WTC11 (cell line): ENCODE measurements at regions not wholly inside any gene's neighbourhood (a gene's known extent, or its start where the extent isn't known, plus 50 kb on each side); places are given as distances from the start of the nearest gene placed in this dataset.

Source experiments
- ATAC-seq: fragments of 200-7000 bp; cut with Tn5 transposase; 2 replicates; pipeline ENCODE4 v1.10.0; 2021; ENCODE audit warnings: mild to moderate bottlenecking, moderate library complexity
- CTCF ChIA-PET: fragments of 300-600 bp; sonication (Branson Sonifier 250); formaldehyde crosslinking; loops from one replicate; lab custom pipeline; 2021; ENCODE audit warnings: antibody characterized with exemption; lab: Charles Lee
- POLR2A ChIA-PET: fragments of 350-600 bp; sonication (Branson Sonifier 250); formaldehyde crosslinking; loops from one replicate; lab custom pipeline; 2021; ENCODE audit warnings: antibody characterized with exemption; lab: Charles Lee
- DNase-seq: peaks from one replicate; pipeline ENCODE4 v3.0.0; 2021; ENCODE audit warnings: low spot score
- H3K27ac Mint-ChIP-seq: 2 replicates; pipeline ENCODE4 v1.8.0; 2021; ENCODE audit warnings: mixed read lengths
- H3K27me3 Mint-ChIP-seq: 2 replicates; pipeline ENCODE4 v1.8.0; 2021; ENCODE audit warnings: low read depth, mild to moderate bottlenecking, moderate library complexity, mixed read lengths
- H3K36me3 Mint-ChIP-seq: 2 replicates; pipeline ENCODE4 v1.8.0; 2021; ENCODE audit warnings: mixed read lengths
- H3K4me1 Mint-ChIP-seq: 2 replicates; pipeline ENCODE4 v1.8.0; 2022; ENCODE audit warnings: mixed read lengths
- H3K4me3 Mint-ChIP-seq: 2 replicates; pipeline ENCODE4 v1.8.0; 2021; ENCODE audit warnings: mild to moderate bottlenecking, moderate library complexity, mixed read lengths
- H3K9me3 Mint-ChIP-seq: 2 replicates; pipeline ENCODE4 v1.8.0; 2021; ENCODE audit warnings: mixed read lengths
- ESRRA ChIP-seq: sonication (generic); formaldehyde crosslinking; IDR thresholded peaks from 2 replicates; pipeline ENCODE4 v1.8.1; 2022; ENCODE audit warnings: mild to moderate bottlenecking, missing genetic modification reagents, borderline replicate concordance
- FOXJ3 ChIP-seq: sonication (generic); formaldehyde crosslinking; IDR thresholded peaks from 2 replicates; pipeline ENCODE4 v1.9.0; 2021; ENCODE audit warnings: missing genetic modification reagents, mild to moderate bottlenecking, borderline replicate concordance
- FOXP1 ChIP-seq: sonication (generic); formaldehyde crosslinking; IDR thresholded peaks from 2 replicates; pipeline ENCODE4 v1.8.0; 2022; ENCODE audit warnings: missing genetic modification reagents, mild to moderate bottlenecking, moderate library complexity, borderline replicate concordance
- JAZF1 ChIP-seq: fragments of 250-450 bp; sonication (Bioruptor Pico); IDR thresholded peaks from 2 replicates; pipeline ENCODE4 v1.9.0; 2021; ENCODE audit warnings: moderate library complexity, mild to moderate bottlenecking, inconsistent platforms
- MYBL2 ChIP-seq: sonication (generic); formaldehyde crosslinking; IDR thresholded peaks from 2 replicates; pipeline ENCODE4 v1.8.1; 2023; ENCODE audit warnings: mild to moderate bottlenecking, moderate library complexity, missing genetic modification reagents
- NR2C2 ChIP-seq: sonication (generic); formaldehyde crosslinking; IDR thresholded peaks from 2 replicates; pipeline ENCODE4 v1.8.0; 2022; ENCODE audit warnings: mild to moderate bottlenecking, missing genetic modification reagents
- SP1 ChIP-seq: sonication (generic); formaldehyde crosslinking; conservative IDR thresholded peaks from 2 replicates; pipeline ENCODE4 v1.8.1; 2022; ENCODE audit warnings: missing genetic modification reagents
- TP53 ChIP-seq: sonication (generic); formaldehyde crosslinking; IDR thresholded peaks from 2 replicates; pipeline ENCODE4 v1.8.1; 2023; ENCODE audit warnings: mild to moderate bottlenecking, missing genetic modification reagents
- ZNF219 ChIP-seq: sonication (generic); formaldehyde crosslinking; IDR thresholded peaks from 2 replicates; pipeline ENCODE4 v1.8.0; 2023; ENCODE audit warnings: missing genetic modification reagents, mild to moderate bottlenecking, borderline replicate concordance
- ZNF416 ChIP-seq: fragments of 250-450 bp; sonication (Bioruptor Pico); IDR thresholded peaks from 2 replicates; pipeline ENCODE4 v1.9.0; 2021; ENCODE audit warnings: mild to moderate bottlenecking, inconsistent platforms
- ZNF671 ChIP-seq: fragments of 250-450 bp; sonication (Bioruptor Pico); IDR thresholded peaks from 2 replicates; pipeline ENCODE4 v1.8.0; 2021; ENCODE audit warnings: mild to moderate bottlenecking
- TF ChIP-seq, protein P1 (sequence below): fragments of 250-450 bp; sonication (Bioruptor Pico); conservative IDR thresholded peaks from 2 replicates; pipeline ENCODE4 v1.9.0; 2021; ENCODE audit warnings: mild to moderate bottlenecking
- TF ChIP-seq, protein P2 (sequence below): sonication (generic); formaldehyde crosslinking; IDR thresholded peaks from 2 replicates; pipeline ENCODE4 v1.8.1; 2023; ENCODE audit warnings: mild to moderate bottlenecking, missing genetic modification reagents, moderate library complexity
- TF ChIP-seq, protein P3 (sequence below): sonication (generic); formaldehyde crosslinking; IDR thresholded peaks from 2 replicates; pipeline ENCODE4 v1.8.1; 2023; ENCODE audit warnings: mild to moderate bottlenecking, missing genetic modification reagents
- TF ChIP-seq, protein P4 (sequence below): sonication (generic); formaldehyde crosslinking; IDR thresholded peaks from 2 replicates; pipeline ENCODE4 v1.8.0; 2022; ENCODE audit warnings: mild to moderate bottlenecking, missing genetic modification reagents
- TF ChIP-seq, protein P5 (sequence below): sonication (generic); formaldehyde crosslinking; conservative IDR thresholded peaks from 2 replicates; pipeline ENCODE4 v1.8.1; 2023; ENCODE audit warnings: mild to moderate bottlenecking, low read depth, missing genetic modification reagents, moderate library complexity
- TF ChIP-seq, protein P6 (sequence below): sonication (generic); formaldehyde crosslinking; IDR thresholded peaks from 2 replicates; pipeline ENCODE4 v1.8.1; 2023; ENCODE audit warnings: mild to moderate bottlenecking, missing genetic modification reagents, borderline replicate concordance

DNA sequence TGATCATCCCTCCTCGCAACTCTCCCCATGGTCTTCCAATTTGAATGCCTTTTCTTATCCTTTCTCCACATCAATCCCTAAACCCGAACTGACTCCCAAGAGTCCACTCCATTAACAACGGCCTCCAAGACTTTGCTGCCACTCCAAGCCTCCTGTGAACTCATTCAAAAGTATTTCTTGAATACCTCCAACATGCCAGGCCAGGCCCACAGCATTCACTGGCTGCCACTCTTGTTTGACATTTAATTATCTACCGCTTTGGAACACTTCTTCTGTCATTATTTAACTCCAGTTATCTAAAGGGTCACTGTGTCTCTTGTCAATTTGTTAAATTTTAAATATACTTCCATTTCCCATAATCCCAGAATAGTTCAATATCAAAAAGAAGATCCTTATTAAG lies 378.9 kb downstream of the EFNA5 start (continued):
- TF ChIP-seq ZNF219 (no peak), TP53 (CRISPR knock-in tag) (no peak), ESRRA (CRISPR knock-in tag) (no peak), MYBL2 (CRISPR knock-in tag) (no peak), FOXP1 (CRISPR knock-in tag) (no peak)
- TF ChIP-seq, protein P1, sequence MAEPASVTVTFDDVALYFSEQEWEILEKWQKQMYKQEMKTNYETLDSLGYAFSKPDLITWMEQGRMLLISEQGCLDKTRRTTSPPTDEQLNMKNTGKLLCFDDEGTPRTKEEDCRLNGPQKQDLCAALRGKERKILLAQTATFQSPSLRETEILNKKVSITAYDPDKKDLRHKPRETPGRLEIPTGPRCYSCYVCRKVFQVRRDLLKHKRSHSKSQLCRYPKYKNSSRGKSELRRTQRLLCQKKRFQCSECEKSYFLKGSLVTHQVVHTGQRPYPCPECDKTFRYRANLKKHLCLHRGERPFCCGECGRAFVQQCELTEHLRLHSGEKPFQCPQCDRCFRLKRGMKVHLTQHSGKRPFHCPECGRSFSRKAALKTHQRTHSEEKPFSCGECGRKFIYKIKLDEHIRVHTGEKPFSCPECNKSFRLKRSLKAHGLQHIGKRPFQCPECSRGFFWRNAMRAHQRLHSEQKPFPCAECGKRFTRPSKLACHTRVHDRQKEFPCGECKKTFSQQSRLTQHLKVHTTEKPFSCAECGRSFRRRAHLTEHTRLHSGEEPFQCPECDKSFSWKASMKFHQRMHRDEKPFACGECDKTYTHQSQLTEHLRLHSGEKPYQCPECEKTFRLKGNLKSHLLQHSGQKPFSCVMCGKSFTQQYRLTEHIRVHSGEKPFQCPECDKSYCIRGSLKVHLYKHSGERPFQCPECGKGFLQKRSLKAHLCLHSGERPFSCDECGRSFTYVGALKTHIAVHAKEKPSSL (CRISPR knock-in tag): no peak
- TF ChIP-seq, protein P2, sequence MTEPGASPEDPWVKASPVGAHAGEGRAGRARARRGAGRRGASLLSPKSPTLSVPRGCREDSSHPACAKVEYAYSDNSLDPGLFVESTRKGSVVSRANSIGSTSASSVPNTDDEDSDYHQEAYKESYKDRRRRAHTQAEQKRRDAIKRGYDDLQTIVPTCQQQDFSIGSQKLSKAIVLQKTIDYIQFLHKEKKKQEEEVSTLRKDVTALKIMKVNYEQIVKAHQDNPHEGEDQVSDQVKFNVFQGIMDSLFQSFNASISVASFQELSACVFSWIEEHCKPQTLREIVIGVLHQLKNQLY: no peak
- TF ChIP-seq, protein P3, sequence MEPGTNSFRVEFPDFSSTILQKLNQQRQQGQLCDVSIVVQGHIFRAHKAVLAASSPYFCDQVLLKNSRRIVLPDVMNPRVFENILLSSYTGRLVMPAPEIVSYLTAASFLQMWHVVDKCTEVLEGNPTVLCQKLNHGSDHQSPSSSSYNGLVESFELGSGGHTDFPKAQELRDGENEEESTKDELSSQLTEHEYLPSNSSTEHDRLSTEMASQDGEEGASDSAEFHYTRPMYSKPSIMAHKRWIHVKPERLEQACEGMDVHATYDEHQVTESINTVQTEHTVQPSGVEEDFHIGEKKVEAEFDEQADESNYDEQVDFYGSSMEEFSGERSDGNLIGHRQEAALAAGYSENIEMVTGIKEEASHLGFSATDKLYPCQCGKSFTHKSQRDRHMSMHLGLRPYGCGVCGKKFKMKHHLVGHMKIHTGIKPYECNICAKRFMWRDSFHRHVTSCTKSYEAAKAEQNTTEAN (CRISPR knock-in tag): no peak

DNA sequence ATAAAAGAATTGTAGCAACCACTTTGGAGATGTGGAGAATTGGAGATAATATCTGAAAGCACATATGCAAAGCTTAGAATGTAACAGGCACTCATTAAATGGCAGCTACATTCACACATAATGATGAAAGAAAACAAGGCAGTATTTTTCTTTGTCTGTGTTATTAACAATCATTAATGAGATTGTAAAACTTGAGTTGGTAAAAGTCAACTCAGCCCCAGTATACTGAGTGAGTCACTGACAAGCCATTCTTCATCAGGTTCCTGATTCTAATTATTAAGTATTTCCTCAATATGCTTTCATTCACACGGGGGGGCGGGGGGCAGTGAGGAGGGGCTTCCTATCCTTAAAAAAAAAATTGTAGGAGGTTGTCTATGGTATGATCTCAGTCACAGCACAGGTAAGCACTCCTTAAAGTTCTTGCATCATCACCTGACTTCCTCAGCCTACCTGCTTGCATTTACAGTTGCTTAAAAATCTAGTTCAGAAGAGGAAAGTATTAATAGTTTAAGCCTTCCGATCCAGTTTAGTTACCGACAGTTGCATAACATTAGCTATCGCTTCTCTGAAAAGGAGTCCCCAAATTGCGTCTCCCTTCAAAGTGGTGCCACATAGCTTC lies 379.8 kb downstream of the EFNA5 start:
- POLR2A ChIA-PET: no interaction called here
- Mint-ChIP-seq H3K27me3 (no peaks in the 10 kb centered on the region; the same call in 1 of the 2 replicates), H3K4me3 (no peak overlapping the region), H3K36me3 (no peaks in the 10 kb centered on the region), H3K9me3 (peaks cover 5% of the 10 kb centered on the region), H3K4me1 (peaks cover 12% of the 10 kb centered on the region), H3K27ac (no peak overlapping the region)
- CTCF ChIA-PET: interaction anchor here (0.8 to 0.9 kb wide), 2 partner anchors 43 to 281 kb away, joined by 3 read pairs; no protein-coding TSS in a partner anchor
- ATAC-seq: no peak
- DNase-seq: no peak
- TF ChIP-seq FOXJ3 (no peak), JAZF1 (no peak)

DNA sequence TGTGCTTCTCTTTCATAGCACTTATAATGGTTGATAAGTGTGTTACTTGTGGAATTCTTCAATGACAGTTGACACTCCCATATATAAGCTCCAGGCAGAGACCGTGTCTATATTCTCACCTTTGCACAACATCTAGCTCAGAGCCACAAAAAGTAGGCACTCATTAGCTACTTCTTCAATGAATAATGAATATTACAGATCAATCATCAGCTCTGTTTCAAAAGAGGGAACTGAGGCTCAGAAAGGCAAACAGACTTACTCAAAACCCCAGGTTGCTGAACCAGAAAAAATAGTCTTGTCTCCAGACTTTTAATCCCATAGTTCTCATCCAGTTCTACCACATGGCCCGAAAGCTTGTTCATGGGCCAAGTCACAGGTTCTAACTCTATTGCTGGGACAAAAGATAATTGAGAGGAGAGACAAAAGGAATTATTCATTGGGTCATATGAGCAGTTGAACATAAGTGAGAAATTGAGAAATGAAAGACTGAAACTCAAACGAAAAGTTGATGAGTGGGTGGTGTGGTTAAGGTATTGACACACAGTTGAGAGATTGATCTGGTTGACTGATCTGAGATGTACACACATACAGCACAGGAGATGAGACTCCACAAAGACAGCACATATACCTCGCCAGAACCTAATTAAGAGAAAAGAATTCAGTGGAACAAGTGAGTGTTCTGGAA lies 381.6 kb downstream of the EFNA5 start:
- H3K9me3 Mint-ChIP-seq: peaks cover 5% of the 10 kb centered on the region
- H3K27me3 Mint-ChIP-seq: no peaks in the 10 kb centered on the region; the same call in 1 of the 2 replicates
- CTCF ChIA-PET: no interaction called here
- no peak overlapping the region for H3K4me3 Mint-ChIP-seq
- no peaks in the 10 kb centered on the region for H3K36me3 Mint-ChIP-seq
- no peak overlapping the region for H3K27ac Mint-ChIP-seq
- H3K4me1 Mint-ChIP-seq: 0 out of 2 replicates have a peak, but pooled peaks cover 4% of the 10 kb centered on the region
- POLR2A ChIA-PET: no interaction called here
- DNase-seq (no peak), ATAC-seq (no peak)
- no peak for TF ChIP-seq ZNF671 (CRISPR knock-in tag)
- TF ChIP-seq, protein P4, sequence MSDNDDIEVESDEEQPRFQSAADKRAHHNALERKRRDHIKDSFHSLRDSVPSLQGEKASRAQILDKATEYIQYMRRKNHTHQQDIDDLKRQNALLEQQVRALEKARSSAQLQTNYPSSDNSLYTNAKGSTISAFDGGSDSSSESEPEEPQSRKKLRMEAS: no peak
- TF ChIP-seq ZNF416 (CRISPR knock-in tag): no peak
- no peak for TF ChIP-seq TP53 (CRISPR knock-in tag)
- no peak for TF ChIP-seq MYBL2 (CRISPR knock-in tag)
- no peak for TF ChIP-seq SP1 (CRISPR knock-in tag)
- no peak for TF ChIP-seq ESRRA (CRISPR knock-in tag)
- TF ChIP-seq, protein P5, sequence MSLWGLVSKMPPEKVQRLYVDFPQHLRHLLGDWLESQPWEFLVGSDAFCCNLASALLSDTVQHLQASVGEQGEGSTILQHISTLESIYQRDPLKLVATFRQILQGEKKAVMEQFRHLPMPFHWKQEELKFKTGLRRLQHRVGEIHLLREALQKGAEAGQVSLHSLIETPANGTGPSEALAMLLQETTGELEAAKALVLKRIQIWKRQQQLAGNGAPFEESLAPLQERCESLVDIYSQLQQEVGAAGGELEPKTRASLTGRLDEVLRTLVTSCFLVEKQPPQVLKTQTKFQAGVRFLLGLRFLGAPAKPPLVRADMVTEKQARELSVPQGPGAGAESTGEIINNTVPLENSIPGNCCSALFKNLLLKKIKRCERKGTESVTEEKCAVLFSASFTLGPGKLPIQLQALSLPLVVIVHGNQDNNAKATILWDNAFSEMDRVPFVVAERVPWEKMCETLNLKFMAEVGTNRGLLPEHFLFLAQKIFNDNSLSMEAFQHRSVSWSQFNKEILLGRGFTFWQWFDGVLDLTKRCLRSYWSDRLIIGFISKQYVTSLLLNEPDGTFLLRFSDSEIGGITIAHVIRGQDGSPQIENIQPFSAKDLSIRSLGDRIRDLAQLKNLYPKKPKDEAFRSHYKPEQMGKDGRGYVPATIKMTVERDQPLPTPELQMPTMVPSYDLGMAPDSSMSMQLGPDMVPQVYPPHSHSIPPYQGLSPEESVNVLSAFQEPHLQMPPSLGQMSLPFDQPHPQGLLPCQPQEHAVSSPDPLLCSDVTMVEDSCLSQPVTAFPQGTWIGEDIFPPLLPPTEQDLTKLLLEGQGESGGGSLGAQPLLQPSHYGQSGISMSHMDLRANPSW (CRISPR knock-in tag): no peak
- TF ChIP-seq, protein P6, sequence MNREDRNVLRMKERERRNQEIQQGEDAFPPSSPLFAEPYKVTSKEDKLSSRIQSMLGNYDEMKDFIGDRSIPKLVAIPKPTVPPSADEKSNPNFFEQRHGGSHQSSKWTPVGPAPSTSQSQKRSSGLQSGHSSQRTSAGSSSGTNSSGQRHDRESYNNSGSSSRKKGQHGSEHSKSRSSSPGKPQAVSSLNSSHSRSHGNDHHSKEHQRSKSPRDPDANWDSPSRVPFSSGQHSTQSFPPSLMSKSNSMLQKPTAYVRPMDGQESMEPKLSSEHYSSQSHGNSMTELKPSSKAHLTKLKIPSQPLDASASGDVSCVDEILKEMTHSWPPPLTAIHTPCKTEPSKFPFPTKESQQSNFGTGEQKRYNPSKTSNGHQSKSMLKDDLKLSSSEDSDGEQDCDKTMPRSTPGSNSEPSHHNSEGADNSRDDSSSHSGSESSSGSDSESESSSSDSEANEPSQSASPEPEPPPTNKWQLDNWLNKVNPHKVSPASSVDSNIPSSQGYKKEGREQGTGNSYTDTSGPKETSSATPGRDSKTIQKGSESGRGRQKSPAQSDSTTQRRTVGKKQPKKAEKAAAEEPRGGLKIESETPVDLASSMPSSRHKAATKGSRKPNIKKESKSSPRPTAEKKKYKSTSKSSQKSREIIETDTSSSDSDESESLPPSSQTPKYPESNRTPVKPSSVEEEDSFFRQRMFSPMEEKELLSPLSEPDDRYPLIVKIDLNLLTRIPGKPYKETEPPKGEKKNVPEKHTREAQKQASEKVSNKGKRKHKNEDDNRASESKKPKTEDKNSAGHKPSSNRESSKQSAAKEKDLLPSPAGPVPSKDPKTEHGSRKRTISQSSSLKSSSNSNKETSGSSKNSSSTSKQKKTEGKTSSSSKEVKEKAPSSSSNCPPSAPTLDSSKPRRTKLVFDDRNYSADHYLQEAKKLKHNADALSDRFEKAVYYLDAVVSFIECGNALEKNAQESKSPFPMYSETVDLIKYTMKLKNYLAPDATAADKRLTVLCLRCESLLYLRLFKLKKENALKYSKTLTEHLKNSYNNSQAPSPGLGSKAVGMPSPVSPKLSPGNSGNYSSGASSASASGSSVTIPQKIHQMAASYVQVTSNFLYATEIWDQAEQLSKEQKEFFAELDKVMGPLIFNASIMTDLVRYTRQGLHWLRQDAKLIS (CRISPR knock-in tag): no peak
- TF ChIP-seq, protein P3 (CRISPR knock-in tag): no peak
- TF ChIP-seq NR2C2 (CRISPR knock-in tag): no peak
